GM19328 (cell line): ENCODE measurements at regions not wholly inside any gene's neighbourhood (a gene's known extent, or its start where the extent isn't known, plus 50 kb on each side); places are given as distances from the start of the nearest gene placed in this dataset.

Experiments used
- ATAC-seq: cut with Tn5 transposase; IDR thresholded peaks from one replicate; pipeline ENCODE4 v1.9.1; 2021; ENCODE audit warnings: mild to moderate bottlenecking, moderate library complexity; ENCODE audit not compliant: unreplicated experiment

DNA sequence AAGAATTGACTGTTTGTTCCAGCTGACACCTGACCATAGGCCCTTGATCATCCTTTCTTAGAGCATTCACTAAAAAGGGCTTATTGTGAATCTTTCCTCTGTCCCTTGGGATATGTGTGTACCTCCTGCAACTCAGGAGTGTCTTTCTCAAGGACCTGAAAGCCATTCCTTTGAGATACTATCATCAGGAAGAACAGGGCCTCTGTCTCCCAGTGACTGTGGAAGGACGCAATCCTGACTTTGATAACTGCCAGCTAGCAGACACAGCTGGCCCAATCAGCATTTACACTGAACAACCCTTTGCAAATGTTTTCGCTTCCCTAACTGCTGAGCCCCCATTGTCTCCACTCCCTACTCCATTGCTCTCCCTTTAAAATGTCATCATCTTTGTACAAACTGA is 144.4 kb downstream of the RMI1 start:
- ATAC-seq = no peak

DNA sequence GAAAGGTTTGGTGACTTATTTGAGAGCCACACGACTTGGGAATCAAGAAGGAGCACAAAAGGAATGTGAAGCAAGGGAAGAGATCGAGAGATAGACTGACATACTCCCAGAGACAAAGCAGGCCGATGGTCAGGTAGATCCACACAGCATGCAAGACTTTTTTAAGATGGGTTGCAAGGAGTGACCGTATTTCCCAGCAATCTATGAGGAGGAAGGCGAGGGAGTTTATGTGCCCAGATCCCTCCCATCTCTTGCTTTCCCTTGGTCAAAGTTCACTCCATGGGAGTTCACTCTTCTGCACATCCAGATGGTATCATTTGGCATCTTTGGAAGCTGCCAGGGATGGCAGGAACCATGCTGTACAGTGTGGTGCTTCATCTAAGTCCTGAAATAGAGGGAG is 148.9 kb downstream of the RMI1 start:
- no peak for ATAC-seq

DNA sequence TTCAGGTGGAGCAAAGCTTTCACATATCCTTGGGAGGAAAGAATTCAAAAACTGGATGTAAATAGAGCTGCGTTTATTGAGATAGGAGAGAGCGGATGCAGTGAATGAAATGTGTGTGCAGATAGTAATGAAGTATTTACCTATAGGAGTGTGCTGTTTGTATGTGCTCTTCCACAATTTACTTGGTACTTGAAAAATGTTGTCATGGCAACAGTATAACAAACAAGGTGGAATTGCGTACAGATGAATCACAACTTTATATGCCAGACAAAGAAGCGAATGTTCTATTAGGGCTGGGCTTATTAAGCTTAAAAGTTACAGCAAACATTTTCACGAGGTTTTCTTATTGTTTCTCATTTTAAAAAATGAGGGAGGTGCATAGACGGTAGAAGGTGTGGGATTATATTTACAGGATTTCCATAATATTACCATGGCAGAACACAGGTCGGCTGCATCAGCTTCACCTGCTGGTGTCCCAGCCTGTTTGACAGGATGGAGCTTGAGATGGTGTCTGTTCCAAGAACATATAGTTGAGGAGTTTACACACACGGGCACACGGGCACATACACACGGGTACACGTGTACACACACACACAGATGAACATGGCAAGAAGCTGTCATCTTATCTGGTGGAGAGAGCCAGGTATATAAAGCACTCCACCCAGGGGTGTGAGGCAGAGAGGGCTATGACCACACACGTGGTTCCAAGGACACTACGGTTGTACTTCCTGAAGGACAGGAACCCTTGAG is 155.7 kb downstream of the RMI1 start:
- ATAC-seq = no peak

DNA sequence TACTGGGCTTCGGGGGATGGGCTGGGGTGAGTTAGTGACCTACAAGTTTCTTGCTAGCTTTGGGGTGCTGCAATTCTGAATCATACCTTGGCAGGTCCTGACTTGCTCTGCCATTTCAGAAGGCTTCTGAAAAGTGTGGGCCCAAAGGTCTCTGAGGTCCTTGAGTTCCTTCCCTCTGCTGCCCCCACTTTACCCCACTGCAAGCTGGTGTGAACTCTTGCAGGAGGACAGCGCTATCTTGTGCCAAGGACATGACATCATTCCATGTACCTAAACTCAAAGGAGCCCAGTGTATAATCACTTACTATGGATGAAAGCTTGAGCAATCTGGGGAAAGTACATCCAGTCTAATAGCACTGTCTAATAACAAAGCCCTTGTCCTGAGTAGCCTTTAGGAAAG is 157.4 kb downstream of the RMI1 start:
- no peak for ATAC-seq

DNA sequence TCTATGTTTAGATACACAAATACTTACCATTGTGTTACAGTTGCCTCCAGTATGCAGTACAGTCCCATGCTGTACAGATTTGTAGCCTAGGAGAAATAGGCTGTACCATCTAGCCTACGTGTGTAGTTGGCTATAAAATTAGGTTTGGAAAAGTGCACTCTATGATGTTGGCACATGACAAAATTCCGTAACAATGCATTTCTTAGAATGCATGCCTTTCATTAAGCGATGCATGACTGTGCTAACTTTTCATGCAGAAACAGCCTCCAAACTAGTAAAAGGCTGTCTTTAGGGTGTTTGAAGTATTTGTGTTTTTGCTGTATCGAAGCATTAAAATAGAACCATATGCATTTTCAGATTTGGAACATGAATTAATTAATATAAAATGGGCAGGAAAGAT is 157.9 kb downstream of the RMI1 start:
- ATAC-seq = no peak

DNA sequence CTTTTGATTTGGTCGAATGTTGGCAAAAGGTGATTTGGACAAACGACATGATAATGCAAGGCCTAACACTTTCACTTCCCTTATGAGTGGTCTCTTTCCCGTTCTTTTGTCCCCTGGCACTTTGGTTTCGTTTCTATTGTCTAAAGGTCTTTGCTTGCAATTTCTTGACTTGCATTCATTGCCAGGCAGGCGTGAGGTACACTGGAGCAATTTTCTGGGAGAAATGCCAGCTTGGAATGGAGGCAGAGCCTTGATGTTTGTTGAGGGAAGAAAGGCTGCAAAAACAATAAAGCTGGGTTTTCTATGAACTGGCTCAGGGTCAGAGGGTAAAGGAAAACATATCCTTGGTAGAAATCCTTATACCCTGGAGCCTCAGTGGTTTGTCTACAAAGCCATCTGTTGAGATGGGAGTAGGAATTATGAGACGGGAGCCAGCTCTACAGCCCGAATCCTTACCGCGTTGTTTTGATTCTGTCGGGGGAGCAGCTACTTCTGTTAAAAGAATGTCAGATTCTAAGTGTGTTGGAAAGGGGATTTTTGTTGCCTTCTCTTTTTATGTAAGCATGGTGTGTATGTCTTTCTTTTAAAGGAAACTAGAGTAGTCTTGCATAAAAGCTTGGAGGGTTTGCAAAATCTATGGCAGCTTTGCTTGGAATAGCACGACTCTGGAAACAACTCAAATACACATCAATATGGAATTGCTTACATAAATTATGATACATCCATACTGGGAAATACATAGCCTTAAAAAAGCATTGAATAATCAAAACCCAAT is 158.9 kb downstream of the RMI1 start:
- no peak for ATAC-seq

DNA sequence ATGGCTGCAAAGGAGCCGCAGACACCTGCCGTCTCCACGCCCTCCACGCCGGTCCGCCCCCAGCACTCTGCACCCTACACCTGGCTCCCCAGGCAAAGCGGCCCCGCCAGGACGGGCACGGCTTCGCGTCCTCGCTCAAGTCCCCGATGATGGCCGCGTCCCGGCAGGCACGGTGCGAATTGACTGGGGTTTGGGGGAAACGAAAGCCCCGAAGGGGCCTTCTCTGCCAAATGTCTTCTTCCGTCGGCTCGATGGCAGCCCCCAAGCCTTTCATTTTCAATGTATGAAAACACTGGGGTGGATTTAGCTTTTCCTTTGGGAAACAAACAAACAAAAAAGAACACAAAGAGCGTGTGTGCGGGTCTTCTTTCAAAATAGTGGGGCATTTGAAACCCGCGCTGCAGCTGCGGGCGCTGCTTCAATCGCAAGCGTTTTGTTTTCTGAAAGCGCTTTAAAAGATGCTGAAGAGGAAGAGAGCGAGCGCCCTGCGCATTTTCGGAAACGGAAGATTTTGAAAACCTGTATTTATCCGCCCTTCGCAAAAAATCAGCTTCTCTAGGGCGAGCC is 160.0 kb downstream of the RMI1 start:
- ATAC-seq = no peak

DNA sequence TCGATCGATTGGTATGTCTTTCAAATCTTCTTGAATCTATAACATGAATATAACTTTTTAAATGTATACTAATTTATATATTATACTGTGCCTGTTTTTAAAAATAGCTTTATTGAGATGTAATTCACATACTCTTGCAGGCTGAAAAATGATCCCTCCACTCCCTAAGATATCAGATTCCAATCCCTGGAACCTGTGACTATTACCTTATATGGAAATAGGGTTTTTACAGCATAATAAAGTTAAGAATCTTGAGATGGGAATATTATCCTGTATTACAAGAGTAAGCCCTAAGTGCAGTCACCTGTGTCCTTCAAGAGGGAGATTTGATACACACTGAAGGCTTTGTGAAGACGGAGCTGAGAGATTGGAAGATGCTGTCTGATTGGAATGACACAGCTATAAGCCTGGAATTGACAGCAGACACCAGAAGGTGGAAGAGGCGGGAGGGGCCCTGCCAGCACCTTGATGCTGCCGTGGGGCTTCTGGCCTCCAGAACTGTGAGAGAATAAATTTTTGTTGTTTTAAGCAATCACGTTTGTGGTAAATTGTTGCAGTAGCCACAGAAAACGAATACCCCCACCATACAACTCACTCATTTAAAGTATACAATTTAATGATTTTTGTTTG is 161.3 kb downstream of the RMI1 start:
- no peak for ATAC-seq

DNA sequence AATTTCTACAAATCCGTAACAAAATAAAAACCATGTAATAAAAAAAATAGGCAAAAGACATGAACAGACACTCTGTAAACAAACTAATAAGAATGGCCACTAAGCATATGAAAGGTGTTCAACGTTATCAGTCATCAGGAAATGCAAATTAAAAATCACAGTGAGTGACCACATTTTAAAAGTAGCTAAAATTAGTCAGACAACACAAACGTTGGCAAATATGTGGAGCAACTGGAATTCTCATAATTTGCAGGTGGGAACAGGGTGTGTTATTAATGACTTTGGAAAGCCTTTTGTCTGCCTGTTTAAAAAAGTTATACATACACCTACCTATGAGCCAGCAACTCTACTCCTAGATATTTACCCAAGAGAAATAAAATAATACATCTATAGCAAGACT is 164.4 kb downstream of the RMI1 start:
- no peak for ATAC-seq

DNA sequence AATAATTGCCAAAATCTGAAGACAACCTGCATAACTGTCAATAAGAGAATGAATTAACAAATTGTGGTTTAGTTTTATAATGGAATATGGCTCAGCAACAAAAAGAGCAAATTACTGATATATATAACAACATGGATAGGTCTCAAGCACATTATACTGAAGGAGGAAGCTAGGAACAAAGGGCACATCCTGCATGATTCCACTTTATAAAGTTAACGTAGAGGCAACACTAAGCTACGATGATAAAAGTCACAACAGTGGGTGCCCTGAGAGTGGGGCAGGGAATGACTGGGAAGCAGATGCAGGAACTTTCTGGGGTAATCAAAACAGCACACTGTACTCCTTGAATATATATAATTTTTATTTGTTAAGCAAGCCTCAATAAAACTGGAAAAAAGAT is 165.2 kb downstream of the RMI1 start:
- ATAC-seq = no peak

DNA sequence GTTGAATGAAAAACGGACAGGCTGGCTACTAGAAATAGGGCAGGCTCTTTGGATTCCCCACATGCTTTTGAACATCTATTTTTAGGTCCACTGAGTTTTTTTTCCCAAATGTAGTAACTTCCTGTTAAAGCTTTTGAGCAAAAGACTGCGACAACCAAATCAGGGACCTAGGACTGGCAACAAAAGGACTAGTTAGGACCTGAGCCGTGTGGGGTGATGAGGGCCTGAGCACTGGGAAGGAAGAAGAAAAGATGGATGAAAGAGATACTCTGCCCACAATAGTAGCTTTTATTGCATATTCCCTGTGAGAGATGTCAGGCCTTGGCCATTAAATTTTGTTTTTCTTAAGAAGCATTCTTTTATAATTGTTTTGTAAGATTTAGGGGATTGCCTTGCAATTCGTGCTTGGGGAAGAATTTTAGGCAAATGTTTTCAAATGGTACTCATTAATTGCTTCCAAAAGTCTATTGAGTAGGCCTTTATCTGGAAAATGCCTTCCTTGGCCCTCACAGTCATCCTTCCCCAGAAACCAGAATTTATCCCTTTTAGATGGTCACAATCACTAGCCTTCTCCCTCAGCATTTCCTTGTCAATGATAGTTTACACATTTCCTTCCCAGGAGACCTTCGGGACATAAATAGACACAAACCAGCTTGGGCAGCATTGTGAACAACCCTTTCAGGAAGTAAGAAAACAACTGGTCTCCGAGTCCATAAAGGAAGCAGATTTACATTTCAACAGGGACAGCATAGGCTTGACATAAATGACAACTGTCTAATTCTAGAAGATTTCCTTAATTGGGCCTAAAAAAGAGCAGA is 166.5 kb downstream of the RMI1 start:
- ATAC-seq = no peak

DNA sequence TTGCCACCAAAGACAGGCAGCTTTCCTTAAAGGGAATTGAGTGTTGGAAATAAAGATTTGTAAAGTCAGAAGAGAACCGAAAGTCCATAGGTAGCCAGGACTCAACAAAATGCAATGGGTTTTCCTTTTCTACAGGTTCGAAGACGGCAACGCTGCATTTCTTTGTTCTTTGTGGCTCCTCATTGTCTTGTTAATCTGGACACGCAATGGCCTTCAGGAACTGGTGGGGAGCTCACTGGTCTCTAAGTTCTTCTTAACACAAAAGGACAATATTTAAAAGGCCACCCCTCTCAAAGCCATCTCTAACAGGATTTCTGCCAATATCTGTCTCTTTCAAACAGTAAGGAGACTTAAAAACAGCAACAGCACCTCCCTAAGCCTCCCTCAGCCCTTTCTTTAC is 170.6 kb downstream of the RMI1 start:
- no peak for ATAC-seq

DNA sequence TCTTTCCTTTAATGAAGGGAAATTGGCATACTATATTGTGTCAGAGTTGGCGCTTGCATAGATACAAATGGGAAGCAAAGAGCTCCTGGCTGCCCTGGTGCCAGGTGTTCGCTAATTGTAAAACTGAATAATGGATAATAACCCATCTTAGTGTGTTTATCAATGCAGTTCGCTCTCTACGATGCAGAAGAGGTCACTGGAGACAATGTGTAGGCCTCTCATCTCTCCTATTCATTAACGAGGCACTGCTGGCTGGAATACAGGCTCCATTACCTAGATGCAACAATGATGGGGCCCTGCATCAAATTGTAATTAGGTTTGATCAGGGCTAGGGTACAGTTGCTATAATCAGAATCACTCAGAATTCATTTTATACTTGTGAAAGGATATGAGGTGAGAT is 171.0 kb downstream of the RMI1 start:
- no peak for ATAC-seq

DNA sequence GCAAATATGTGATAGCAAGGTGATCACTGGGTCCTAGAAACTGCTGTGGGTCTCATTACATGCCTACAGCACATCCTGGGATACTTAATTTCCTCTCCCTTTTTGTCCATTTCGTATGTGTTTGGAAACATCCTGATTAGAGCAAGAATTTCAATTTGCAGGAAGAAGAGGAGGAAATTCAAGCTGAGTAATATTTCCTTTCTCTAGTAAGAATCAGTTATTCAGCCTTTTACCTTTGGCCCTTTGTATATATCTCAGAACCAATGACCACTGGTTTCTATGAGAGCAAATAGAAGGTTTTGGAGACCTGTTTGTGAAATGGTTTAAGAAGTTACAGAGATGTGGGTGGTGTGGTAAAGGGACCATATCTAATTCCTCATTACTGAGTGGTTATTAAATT is 171.6 kb downstream of the RMI1 start:
- no peak for ATAC-seq

DNA sequence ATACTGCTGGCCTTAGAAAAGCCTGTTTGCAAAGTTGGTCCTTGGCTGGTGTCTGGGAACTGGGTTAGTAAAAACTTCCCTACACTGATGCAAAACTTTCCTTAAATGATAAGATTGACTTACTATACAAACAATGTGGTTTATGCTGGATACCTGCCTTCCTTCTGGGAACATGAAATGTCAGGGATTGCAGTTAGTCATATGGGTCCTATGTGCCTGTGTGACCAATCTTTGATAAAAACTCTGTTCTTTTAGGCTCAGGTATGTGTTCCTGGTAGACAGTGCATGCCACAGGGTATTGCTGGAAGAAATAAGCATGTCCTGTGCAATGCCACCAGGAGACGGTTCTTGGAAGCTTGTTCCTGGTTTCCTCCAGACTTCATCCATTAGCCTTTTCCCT is 173.3 kb downstream of the RMI1 start:
- ATAC-seq = no peak

DNA sequence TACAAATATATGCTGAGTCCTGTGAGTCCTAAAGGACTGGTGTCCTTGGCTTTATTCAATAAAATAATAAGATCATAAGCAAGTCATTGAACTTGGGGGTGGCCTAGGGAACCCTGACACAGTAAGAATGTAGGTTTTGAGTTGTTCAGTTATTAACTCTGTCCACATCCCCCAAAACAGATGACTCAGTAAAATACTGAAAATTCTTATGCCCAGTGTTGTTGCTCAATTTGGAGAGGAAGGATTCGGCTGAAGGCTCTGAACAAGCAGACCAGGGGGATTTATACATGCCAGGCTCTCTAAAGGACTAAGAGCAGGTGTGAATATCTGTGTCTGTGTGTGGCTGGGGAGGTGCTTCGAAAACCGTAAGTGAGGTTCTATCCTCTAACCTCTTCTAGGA is 173.7 kb downstream of the RMI1 start:
- no peak for ATAC-seq

DNA sequence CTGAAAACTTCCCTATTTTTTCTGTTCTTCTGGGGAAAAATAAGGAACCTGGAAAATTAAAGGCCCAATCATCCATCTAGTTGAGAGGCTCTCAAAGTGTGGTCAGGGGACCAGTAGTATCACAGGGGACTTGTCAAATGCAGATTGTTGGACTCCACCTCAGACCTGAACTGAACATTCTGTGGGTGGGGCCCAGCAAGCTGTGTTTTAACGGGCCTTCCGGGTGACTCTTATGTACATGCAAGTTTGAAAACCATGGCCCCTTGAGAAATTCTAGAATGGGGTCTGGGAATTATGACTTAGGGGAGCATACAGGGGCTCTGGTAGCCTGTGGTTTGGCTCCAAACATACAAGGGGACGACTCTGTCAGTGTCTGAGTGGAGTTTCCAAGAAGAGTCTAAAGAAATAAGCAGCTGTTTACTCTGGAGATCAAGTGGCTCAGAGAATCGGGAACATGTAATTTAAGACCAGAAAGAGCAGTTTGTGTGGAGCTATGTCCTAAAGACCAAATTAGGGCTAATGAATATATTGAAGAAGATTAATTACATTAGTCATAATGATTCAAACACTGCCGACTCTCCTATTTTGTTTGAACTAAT is 177.4 kb downstream of the SLC28A3 start:
- ATAC-seq = no peak

DNA sequence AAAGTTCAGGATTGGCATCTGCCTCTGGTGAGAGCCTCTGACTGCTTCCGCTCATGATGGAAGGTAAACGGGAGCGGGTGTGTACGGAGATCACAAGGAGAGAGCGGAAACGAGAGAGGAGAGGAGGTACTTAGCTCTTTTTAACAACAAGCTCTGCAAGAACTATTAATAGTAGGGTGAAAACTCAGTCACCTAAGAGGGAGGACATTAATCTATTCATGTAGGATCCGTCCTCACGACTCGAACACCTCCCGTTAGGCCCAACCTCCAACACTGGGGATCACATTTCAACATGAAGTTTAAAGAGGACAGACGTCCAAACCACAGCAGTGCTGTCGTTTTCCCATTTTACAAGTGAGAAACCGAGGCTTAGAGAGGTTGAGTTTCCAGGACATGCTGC is 173.7 kb downstream of the SLC28A3 start:
- no peak for ATAC-seq

DNA sequence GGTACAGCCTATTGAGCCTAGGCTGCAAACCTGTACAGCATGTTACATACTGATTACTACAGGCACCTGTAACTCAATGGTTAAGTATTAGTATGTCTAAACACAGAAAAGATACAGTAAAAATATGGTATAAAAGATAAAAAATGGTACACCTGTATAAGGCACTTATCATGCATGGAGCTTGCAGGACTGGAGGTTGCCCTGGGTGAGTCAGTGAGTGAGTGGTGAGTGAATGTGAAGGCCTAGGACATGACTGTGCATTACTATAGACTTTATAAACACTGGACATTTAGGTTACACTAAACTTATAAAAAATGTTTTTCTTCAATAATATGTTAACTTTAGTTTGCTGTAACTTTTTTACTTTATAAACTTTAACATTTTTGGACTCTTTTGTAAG is 171.3 kb downstream of the SLC28A3 start:
- no peak for ATAC-seq

DNA sequence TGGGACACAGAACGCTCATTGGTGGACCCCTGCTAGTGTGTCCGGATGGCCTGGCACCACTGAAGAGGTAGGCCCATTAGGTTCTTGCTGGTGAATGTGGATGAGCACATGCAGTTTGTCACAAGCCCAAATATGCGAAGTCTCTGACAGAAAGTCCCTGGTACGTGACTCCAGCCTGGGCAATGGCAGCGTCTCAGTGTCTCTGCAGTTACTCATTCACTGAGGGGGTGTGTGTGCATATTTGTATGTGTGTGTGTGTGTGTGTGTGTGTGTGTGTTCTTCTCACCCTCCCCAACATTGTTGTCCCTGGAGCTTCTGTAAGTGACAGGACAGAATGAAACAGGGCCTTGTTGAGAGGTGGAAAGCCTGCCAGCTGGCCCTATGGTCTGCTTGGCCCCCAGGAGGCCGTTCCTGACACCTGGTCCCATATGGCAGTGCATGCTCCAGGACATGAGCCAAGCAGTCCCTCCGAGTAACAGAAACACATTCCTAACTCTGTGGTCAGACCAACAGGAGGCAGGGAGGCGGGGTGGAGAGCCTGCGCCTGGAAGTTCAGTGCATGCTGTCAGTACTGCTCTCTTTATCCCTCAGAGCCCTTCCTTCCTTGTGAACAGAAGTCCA is 169.9 kb downstream of the SLC28A3 start:
- ATAC-seq = no peak
